GM21825 (cell line): ENCODE measurements at regions not wholly inside any gene's neighbourhood (a gene's known extent, or its start where the extent isn't known, plus 50 kb on each side); places are given as distances from the start of the nearest gene placed in this dataset.
"Not testable (repeated sequence)": the region's sequence is repeated elsewhere in the genome, so short reads cannot be mapped to it uniquely, and the experiment has no call there.

ENCODE experiments used
- ATAC-seq: cut with Tn5 transposase; IDR thresholded peaks from one replicate; pipeline ENCODE4 v1.9.1; 2021; ENCODE audit warnings: mild to moderate bottlenecking, moderate library complexity; ENCODE audit not compliant: unreplicated experiment

DNA sequence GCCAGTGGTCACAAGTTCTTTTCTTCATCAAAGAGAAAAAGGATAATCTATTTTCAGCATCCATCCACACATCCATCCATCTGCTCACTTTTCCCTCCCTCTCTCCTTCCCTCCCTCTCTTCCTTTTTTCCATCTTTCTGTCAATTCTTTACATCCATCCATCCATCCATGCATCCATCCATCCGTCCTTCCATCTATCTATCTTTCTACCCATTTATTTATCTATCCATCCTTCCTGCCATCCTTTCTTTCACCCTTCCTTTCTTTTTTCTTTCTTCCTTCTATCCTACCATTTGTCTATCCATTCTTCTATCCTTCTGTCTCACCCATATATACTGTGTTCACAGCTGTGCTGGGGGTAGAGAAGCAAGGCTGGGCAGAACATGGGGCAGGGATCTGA lies 212.4 kb upstream of the GALNT2 start:
- ATAC-seq: no peak

DNA sequence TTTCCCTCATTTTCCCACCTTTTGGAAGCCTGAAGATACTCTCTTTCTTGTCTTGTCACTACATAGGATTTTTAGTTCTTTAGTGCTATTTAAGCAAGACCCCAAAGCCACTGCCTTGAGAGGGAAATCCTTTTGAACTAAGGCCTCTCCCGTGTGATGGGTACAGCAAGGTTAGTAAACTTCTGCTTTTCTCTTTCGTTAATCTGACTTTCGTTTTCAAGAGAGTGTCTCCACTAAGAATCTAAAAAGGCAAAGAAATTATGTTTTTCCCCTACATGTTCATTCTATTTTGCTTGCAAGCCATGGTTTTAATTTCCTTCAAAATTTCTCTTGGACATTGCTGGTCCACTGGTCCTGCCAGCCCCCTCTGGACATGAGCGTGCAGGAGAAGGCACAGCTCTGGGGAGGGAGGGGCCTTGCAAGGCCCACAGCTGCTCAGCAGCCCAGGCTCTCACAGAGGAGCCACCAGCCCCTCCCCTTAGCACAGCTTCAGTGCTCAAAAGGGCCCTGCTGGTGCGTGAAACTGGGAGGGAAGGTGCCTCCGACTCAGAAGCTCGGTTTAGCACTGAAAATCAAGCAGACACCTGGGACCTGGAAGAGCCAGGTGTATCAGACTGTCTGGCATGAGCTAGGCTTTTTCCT lies 210.9 kb upstream of the GALNT2 start:
- peak; percentile 96 for ATAC-seq

DNA sequence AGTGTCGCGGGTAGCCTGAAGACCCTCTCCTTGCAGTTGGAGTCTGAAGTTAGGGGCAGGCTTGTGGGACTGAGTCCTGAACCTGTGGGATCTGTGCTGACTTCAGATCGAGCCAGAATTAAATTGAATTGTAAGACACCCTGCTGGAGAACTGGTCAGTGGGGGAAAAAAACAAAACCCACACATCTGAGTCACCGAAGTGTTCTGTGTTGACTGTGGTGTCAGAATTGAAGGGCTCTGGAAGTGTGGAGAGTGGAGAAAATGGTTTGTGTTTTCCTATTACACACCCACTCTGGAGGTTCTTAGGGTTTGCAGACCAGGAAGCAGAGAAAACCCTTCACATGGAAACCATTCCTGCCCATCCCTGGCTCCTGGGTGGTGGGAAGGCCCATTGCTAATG lies 209.5 kb upstream of the GALNT2 start:
- no peak for ATAC-seq

DNA sequence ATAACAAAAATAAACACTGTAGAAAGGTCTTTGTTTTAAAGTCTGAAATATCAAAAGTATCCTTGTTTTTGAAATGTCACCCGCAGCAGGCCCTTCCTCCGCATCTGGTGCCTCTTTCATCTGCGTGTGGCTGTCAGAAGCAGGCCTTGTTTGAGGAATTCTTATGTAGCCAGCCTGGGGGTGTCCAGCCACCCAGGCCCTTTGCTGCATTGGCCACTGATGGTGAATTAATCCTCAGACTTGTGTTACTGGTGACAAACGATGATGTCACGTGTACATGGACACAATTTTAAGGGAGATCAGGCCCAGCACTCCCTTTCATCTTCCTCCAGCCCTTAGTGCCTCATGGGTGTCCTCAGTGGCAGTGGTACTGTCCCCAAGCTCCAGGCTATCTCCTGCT lies 208.0 kb upstream of the GALNT2 start:
- ATAC-seq: no peak

DNA sequence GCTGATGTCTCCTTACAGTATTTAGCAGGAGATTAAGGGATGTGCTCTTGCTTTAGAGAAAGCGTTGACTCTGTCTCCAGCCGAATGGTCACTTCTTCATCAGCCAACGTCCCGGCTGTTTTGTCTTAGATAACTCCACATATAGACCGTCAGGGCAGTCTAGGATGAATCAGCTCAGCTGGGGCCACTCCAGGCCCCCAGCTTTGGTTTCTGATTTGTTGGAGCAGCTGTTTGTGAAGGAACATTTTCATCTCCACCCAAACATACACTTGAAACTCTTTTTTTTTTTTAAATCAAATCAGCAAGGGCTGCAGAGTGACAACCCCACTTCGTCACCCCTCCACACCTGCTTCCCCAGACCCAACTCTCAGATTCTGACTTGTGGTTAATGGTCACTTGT lies 206.1 kb upstream of the GALNT2 start:
- ATAC-seq: no peak

DNA sequence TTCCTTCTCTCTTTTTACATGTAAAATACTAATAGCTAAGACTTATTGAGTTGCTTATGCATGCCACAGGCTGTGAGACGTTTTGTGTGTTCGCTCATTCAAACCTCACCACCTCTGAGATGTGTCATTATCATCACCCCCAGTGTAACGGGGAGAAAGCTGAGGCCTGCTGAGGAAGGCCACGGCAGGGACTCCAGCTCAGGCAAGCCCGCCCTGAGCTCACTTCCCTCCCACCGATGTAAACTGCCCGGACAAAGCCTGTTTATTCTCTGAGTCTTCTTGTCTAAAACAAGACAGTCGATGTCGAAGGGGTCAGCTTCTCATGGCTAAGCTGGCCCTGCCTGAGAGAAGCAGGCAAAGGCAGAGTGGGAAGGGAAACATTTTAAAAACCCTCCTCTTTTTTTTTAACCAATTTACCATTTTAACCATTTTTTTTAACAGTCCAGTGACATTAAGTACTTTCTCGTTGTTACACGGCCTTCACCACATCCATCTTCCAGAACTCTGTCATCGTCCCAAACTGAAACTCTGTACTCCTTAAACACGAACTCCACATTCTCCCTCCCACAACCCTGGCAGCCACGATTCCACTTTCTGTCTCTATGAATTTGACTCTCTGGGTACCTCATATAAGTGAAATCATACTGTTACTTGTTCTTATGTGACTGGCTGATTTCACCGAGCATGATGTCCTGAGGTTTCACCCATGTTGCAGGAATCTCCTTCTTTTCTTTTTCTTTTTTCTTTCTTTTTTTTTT lies 204.8 kb upstream of the GALNT2 start:
- ATAC-seq: no peak

DNA sequence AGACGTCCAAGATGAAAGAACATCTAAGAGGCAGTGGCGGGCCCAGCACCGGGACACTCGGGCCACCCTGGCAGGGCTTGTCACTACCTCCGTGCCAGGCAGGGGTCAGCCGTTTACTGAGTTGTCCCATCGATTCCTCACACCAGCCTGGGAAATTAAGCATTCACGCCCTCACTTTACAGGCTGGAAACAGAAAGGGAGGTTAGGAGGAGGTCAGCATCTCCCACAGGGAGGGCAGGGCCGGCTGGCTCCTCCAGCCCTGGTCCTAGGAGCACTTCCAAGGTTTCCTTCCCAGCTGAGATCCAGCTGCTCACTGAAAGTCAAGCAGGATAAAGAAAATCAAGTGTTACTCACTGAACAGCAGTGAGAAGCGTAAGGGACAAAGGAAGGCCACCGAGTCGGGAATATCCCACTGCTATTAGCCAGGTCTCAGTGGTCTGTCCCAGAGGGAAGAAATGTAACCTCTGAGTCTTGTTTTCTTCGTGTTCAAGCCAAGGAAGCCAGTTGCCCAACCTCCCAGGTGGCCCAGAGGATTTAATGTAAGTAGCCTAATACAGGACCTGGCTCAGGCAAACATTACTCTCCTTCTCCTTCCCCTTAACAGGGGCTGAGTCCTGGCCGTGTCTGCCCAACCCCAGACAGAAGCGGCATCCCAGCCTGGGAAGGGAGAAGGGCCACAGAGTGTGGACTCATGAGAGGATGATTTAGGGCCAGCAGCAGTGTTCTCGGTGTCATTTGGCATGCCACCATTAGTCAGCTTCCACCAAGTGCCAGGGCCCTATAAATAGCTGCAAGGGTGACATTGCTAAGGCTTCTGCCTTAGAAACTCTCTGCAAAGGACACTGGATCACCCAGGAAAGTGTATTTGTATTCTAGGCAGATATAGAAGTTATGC lies 203.1 kb upstream of the GALNT2 start:
- ATAC-seq: no peak

DNA sequence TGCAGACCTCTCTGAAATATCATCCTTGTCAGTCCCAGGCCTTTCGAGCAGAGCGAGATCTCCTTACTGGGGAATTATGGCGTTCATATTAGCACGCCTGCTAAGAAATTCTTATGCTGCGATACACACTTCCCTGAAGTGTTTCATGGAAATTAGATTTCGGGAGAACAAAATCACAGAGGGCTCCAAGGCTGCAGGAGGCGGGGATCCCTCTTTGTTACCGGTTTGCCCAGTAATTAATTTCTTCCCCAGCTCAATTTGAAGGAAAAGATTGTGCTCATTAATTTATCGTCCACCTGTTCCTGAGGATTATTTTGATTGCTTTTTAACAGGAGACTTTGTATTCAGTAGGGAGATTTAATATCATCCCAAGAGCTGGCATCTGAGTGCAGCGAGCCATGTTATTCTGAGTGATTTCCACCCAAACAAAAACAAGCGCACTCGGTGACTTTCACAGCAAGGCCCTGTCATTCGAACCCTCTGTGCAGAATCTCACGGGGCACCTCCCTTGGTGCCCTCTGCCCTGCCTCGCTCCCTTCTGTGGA lies 202.3 kb upstream of the GALNT2 start:
- ATAC-seq: no peak

DNA sequence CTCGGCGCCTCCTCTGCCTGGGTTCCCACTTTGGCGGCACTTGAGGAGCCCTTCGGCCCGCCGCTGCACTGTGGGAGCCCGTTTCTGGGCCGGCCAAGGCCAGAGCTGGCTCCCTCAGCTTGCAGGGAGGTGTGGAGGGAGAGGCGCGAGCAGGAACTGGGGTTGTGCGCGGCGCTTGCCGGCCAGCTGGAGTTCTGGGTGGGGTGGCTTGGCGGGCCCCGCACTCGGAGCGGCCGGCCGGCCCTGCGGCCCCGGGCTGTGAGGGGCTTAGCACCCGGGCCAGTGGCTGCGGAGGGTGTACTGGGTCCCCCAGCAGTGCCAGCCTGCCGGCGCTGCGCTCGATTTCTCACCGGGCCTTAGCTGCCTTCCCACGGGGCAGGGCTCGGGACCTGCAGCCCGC lies 201.7 kb upstream of the GALNT2 start:
- ATAC-seq: not testable (repeated sequence)

DNA sequence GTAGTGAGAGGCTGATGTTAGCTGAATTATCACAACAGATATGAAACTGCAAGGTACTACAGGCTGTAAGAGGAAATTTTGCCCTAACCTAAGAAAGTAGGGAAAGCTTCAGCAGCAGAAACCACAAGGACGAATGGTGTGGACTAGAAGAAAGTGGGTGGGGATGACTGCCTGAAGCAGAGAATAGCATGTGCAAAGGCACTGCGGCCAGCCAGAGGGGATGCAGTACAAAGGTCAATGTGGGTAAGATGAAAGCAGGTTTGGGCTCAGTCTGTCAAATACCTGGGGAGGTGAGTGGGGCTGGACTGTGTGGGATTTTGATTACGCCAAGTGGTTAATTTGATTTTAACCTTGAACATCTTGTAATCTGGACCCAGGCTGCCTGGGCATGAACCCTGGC lies 199.3 kb upstream of the GALNT2 start:
- ATAC-seq: no peak

DNA sequence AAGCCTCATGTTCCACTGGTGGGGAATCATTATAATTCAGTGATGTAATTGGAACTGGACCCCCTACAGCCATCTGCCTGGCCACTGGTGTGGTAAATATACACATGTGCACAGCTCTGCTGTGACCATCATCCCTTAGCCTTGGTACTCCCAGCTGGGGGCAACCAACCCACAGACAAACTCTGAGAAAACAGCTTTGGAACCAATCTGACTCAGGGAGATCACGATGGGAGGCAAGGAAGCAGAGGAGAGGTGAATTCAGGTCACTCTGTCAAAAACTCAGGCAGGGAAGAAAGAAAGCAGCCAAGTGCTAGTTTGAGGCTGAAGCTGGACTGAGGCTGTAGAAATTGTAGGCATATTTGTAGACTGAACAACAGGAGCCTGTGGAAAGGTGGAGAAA lies 197.8 kb upstream of the GALNT2 start:
- no peak for ATAC-seq

DNA sequence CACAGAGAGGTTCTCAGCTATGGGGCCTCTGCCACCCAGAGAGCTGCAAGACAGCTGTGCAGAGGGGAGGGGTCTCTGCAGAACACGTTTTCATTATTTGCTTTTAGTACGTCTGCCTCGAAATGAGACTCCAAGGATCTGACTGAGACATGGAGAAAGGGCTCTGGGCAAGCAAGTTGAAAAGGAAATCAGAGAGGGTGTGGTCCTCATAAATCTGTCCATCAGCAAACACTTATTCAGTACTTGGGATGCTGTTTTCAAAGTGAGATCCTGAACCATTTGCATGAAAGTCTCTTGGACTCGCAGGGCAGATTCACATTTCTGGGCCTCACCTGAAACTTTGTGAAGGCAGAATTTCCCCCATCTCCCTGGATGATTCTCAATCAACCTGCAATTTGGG lies 197.4 kb upstream of the GALNT2 start:
- ATAC-seq: no peak

DNA sequence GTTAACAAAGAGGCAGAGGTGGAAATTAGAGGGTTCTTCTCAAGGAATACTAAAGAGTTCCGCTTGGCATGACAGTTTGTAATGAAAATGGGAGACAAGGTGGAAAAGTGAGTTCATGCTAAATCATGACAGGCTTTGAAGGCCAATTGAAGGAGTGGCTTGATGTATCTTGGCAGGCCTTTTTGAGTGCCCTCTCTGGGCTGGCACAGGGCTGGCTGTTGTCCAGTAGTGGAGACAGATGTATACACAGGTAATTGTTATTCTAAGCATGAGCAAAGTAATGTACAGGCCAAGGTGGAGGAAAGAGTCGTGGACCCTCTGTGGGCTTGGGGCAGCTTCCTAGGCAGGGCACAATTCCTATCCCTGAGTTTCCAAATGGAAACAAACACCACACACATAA lies 196.7 kb upstream of the GALNT2 start:
- no peak for ATAC-seq

DNA sequence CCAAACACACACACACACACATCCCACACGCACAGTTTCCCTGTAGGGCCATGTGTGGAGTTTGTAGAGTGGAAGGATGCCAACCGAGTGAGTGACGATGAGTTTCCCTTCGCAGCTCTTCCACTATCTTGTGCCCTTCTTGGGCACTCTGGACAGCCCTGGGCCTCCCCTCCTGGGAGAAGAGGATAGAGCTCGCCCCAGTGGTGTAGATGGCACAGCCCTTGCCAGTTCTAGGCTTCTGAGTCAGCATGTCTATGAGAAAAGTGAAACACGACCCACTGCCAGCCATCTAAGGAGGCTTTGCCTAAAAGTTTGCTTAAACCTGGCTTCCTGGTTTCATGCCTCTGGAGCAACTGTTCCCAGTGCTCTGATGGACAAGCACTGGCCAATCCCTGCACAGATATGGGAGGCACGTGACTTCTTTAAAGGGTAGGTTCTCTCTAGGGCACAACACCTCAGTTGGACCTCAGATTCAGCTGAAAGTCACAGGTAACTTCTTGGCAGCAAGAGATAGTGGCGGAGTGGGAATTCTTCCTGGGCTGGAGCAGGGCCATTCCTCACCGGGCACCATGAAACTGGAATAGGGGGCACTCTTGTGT lies 195.9 kb upstream of the GALNT2 start:
- ATAC-seq: no peak

DNA sequence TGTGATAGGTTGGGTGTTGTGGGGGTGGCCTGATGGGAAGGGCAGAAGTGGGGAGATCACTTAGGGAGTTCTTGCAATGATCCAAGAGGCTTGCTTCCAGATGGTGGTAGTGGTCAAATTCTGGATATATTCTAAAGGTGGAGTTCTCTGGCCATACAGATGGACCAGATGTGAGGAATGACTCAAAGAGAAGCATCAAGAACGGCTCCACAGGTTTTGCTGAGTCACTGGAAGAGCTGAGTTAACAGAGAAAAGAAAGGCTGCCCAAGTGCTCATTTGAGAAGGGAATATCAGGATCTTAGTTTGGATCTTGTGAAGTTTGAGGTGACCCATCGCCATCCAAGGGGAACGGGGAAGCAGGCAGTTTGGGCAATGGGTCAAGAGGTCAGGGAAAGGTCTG lies 192.9 kb upstream of the GALNT2 start:
- ATAC-seq: no peak

DNA sequence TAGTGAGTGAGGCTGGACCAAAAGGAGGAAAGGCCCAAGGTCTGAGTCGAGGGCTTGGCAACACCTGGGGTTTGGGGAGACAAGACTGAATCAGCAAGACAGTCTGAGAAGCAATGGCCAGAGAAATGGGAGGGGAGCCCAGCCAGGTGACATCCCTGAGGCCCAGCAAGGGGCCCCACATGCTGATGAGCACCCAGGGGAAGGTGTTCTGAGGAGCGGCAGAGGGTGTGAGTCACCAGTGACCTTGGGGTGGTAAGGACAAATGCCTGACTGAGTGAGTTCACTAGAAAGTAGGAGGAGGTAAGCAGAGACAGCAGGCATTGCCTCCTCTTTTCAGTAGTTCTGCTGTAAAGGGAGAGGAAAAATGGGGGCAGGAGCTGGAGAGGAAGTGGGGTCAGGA lies 192.4 kb upstream of the GALNT2 start:
- ATAC-seq: no peak

DNA sequence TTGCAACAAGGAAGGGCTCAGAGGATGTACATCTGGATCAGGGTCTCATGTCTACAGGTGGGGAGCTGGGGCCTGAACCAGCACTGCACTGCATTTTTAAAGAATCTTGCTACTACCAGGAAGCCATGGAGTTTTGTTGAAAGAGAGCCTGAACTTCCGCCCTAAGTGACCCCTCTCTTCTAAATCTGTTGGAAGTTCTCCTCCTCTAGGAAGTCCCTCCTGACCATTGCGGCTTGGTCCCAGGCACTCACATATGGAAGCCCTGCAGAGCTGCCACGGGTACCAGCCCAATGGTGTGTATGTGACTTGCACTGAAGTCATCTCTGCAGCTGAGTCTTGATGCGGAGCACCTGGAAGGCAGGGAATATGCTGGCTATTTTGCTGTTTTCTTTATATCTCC lies 192.0 kb upstream of the GALNT2 start:
- ATAC-seq: no peak

DNA sequence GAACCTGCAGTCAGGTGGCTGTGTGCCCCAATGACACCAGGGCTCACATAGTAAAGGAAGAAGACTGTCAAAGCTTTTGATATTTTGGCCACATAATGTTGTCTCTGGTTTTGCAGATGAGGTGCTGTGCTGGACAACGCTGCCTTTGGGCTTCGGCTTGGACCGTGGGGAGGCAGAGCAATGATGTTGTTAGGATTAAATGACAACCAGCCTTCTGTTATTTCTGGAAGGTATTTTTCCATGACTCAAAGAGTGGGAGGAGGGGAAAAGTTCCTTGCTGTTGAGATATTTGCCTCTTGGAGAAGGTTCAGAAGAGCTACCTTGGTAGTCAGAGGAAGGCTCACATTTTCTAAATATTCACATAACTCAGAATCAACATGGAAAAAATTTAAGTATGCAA lies 187.3 kb upstream of the GALNT2 start:
- no peak for ATAC-seq

DNA sequence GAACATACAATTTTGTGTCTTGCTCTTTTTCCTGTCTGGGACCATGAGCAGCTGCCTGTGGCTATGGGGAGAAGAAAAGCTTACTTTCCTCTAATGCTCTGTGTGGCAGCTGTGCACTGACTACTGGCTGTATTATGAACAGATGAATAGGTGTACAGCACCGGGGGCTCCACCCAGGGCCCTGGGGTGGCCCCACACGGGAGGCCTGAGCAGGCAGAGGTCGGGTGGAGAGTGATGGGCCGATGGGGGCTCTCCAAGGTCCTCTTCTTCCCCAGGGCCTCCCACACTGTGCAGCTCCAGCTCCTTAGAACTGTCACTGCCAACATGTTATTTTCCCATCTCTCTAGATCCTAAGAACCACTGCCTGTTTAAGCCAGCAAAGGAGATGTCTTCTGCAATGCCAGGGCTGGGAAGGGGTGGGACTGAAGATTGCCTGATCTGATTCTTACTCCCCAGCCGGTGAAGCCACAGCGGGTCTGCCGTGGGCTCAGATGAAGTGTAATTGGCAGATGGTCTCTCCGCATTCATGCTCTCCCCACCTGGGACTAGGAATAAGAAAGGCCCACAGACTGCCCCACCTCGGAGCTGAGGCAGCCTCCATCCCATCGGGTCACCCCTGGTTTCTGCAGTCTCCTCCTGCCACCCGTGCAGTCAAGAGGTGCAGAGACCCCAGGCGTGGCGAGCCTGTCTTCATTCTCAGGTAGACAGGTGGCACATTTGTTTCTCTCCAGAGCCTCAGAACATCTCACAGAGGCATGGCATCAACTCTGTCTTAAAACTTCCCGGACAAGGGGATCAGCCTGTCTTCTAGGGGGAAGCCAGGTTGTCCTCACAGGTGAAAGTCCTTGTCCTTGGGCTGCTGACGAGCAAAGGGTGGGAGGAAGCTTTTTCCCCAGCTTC lies 186.5 kb upstream of the GALNT2 start:
- no peak for ATAC-seq

DNA sequence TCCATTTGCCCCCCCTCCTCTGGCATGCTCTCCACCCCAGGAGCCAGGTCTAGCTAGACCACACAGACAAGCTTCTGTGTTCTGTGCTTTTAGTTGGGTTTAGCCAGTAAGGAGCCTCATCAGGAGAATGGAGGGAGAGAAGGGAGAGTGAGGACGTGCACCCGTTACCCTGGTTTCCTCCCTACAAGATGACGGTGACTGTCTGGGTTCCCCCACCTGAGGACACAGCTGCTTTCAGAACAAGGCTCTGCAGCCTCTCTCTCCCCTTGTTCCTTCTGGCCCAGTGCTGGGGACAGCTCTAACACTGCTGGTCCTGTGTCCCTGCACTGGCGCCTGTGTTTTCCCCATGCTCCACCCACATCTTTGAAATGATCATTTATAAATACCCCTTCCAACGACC lies 184.4 kb upstream of the GALNT2 start:
- no peak for ATAC-seq
